Erythroblast (primary cell): ENCODE measurements at regions not wholly inside any gene's neighbourhood (a gene's known extent, or its start where the extent isn't known, plus 50 kb on each side); places are given as distances from the start of the nearest gene placed in this dataset.

Experiments used
- GATA1 ChIP-seq: IDR thresholded peaks from 2 replicates; pipeline ENCODE4 v1.6.1; 2011; ENCODE audit warnings: low read depth, mild to moderate bottlenecking, control low read depth, low read length, moderate library complexity
- POLR2A ChIP-seq: IDR thresholded peaks from 2 replicates; pipeline ENCODE4 v1.6.1; 2011; ENCODE audit warnings: mild to moderate bottlenecking, low read length

DNA sequence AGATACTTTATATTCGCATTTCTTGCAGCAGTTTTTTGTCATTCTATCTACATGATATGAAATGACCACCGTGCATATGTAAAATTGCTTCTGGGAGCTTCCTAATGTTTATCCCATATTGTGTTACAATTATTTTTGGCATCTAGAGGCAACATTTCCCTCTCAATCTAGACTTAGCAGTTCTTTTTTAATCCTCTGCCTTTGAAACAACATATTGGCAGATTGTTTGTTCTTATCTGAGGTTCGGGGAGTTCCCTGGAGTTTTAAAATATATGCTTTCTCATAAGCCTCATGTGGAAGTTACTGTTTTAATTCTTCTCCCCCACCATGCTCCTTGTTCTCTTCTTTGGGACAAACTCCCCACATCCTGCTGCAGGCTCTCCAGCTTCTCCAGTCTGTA lies 130.1 kb upstream of the SLC10A2 start:
- TF ChIP-seq POLR2A (no peak), GATA1 (no peak)
